ENCODE measurements at regions not wholly inside any gene's neighbourhood (a gene's known extent, or its start where the extent isn't known, plus 50 kb on each side); places are given as distances from the start of the nearest gene placed in this dataset.
A peak's percentile ranks its signal among the peaks of the same experiment; 100 is the strongest.

- TF ChIP-seq NONO (IDR thresholded peaks at IDR 0.05), result no peak
- TF ChIP-seq NONO (CRISPR knock-in tag; conservative IDR thresholded peaks at IDR 0.05), result peak; percentile 50; the same call in 1 of the 2 replicates
- peak; percentile 63; the same call in 1 of the 2 replicates for TF ChIP-seq RFXAP (CRISPR knock-in tag; IDR thresholded peaks at IDR 0.05; ENCODE audit: borderline replicate concordance)
- TF ChIP-seq TSC22D2 (CRISPR knock-in tag; IDR thresholded peaks at IDR 0.05; ENCODE audit: borderline replicate concordance), result peak; percentile 53; the same call in 1 of the 2 replicates
- TF ChIP-seq CHCHD3 (CRISPR knock-in tag; IDR thresholded peaks at IDR 0.05), result peak; percentile 15; the same call in 1 of the 2 replicates
- TF ChIP-seq ZNF484 (CRISPR knock-in tag; IDR thresholded peaks at IDR 0.05; ENCODE audit: borderline replicate concordance, low read depth), result no peak
- TF ChIP-seq ZBTB7A (CRISPR knock-in tag; IDR thresholded peaks at IDR 0.05), result 0 out of 2 replicates have a peak, but pooled peaks have one; percentile 12
- peak; percentile 79 for TF ChIP-seq MYC (CRISPR knock-in tag; IDR thresholded peaks at IDR 0.05; ENCODE audit: borderline replicate concordance)
- TF ChIP-seq ZNF614 (CRISPR knock-in tag; IDR thresholded peaks at IDR 0.05; ENCODE audit: borderline replicate concordance), result no peak
- peak; percentile 21; the same call in 1 of the 2 replicates for TF ChIP-seq ATF3 (CRISPR knock-in tag; IDR thresholded peaks at IDR 0.05)
- TF ChIP-seq ZBTB38 (CRISPR knock-in tag; IDR thresholded peaks at IDR 0.05), result peak; percentile 12; the same call in 1 of the 2 replicates
- 0 out of 2 replicates have a peak, but pooled peaks have one; percentile 67 for TF ChIP-seq ZNF724P (CRISPR knock-in tag; IDR thresholded peaks at IDR 0.05; ENCODE audit: borderline replicate concordance)
- no peak for TF ChIP-seq ZNF850 (CRISPR knock-in tag; conservative IDR thresholded peaks at IDR 0.05)
- TF ChIP-seq NFIB (CRISPR knock-in tag; IDR thresholded peaks at IDR 0.05; ENCODE audit: borderline replicate concordance), result no peak
- TF ChIP-seq PAX8 (CRISPR knock-in tag; IDR thresholded peaks at IDR 0.05; ENCODE audit: borderline replicate concordance), result peak; percentile 46; the same call in 1 of the 2 replicates
- no peak for TF ChIP-seq NBN (conservative IDR thresholded peaks at IDR 0.05)
- TF ChIP-seq ZNF329 (CRISPR knock-in tag; IDR thresholded peaks at IDR 0.05; ENCODE audit: low read depth), result peak; percentile 72; the same call in 1 of the 2 replicates
- 0 out of 2 replicates have a peak, but pooled peaks have one; percentile 81 for TF ChIP-seq LBX2 (CRISPR knock-in tag; IDR thresholded peaks at IDR 0.05; ENCODE audit: borderline replicate concordance)
- TF ChIP-seq CSRNP2 (CRISPR knock-in tag; conservative IDR thresholded peaks at IDR 0.05; ENCODE audit: low read depth), result 0 out of 2 replicates have a peak, but pooled peaks have one; percentile 82
- peak; percentile 59; the same call in 1 of the 2 replicates for TF ChIP-seq CCDC6 (CRISPR knock-in tag; IDR thresholded peaks at IDR 0.05)
- TF ChIP-seq ELK4 (CRISPR knock-in tag; IDR thresholded peaks at IDR 0.05; ENCODE audit: borderline replicate concordance), result 0 out of 2 replicates have a peak, but pooled peaks have one; percentile 8
- no peak for TF ChIP-seq DPF2 (CRISPR knock-in tag; IDR thresholded peaks at IDR 0.05; ENCODE audit: borderline replicate concordance, low read depth)
- no peak for TF ChIP-seq SATB2 (CRISPR knock-in tag; IDR thresholded peaks at IDR 0.05)
- no peak for TF ChIP-seq ISX (CRISPR knock-in tag; conservative IDR thresholded peaks at IDR 0.05)
- no peak; the same call in 1 of the 2 replicates for TF ChIP-seq MLX (CRISPR knock-in tag; IDR thresholded peaks at IDR 0.05)
- TF ChIP-seq TFDP2 (CRISPR knock-in tag; IDR thresholded peaks at IDR 0.05), result peak; percentile 69
- peak; percentile 21; the same call in 1 of the 2 replicates for TF ChIP-seq ZNF878 (CRISPR knock-in tag; IDR thresholded peaks at IDR 0.05)
Observed at GRCh38 chr7:140230516-140230860, 53.7 kb upstream of the KDM7A start (continued).

Measured in HepG2 (cell line).